ENCODE measurements at regions not wholly inside any gene's neighbourhood (a gene's known extent, or its start where the extent isn't known, plus 50 kb on each side); places are given as distances from the start of the nearest gene placed in this dataset.
A peak's percentile ranks its signal among the peaks of the same experiment; 100 is the strongest.
"Not testable (repeated sequence)": the region's sequence is repeated elsewhere in the genome, so short reads cannot be mapped to it uniquely, and the experiment has no call there.

DNA sequence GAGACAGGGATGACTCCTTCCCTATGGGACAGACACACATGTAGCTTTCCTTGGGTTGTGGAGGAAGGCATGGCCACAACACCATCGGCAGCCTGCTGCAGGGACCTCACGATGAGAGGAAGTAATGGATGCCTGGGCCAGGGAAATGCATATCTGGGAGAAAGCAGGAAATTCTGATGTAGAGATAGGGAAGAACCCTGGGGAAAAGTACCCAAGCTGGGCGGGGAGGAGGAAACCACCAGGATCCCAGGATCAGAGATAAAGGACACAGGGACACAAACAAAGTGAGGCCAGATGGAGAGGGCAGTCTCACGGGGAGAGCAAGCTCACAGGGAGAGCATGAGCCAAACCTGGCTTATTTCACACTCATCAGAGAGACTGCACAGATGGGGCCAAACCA, 294.7 kb upstream of the TEKT4 start:
- not testable (repeated sequence) for H3K4me3 ChIP-seq; H3K27me3 ChIP-seq; H3K36me3 ChIP-seq; H3K27ac ChIP-seq; H3K9me3 ChIP-seq; DNase-seq (ENCODE audit: low spot score); H3K4me1 ChIP-seq

DNA sequence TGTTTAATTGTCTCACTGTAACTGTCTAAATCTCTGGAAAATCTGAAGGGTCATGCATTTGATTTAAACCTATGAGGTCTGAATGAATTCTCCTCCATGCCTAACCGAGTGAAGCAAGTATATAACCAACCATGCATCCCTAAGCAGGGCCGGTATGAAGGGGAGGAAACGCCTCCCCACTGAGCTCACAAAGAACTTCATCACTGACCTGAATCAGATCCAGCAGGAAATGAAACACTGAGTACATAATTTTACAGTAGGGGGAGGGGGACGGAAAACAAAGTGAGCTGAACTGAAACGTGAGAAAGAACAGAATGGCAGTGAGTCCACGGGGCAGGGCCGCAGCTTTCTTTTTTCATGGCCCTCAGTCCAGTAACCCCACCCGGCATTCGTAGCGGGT, 294.1 kb upstream of the TEKT4 start:
- not testable (repeated sequence) for H3K4me3 ChIP-seq; H3K27me3 ChIP-seq; H3K27ac ChIP-seq; H3K4me1 ChIP-seq; H3K9me3 ChIP-seq; DNase-seq (ENCODE audit: low spot score); H3K36me3 ChIP-seq

DNA sequence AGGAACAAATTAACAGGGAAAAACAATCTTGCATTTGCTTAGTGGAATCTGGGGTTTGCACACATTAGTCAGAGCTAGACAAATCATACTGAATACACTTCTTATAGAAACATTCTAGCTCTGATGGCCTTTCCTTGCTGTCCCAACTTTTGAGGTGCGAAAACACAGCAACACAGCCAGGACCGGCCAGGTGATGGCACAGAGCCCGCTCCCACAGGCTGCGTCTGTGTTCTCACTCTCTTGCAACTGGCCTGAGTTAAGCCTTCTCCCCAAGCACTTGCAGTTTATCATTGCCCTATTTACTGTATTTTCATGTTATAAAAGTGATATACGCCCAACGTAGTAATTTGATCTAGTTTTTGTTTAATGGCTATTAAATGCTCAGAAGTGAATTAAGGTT, 292.0 kb upstream of the TEKT4 start:
- H3K4me1 ChIP-seq; H3K9me3 ChIP-seq; H3K27ac ChIP-seq; DNase-seq (ENCODE audit: low spot score); H3K4me3 ChIP-seq; H3K36me3 ChIP-seq; H3K27me3 ChIP-seq: not testable (repeated sequence)

DNA sequence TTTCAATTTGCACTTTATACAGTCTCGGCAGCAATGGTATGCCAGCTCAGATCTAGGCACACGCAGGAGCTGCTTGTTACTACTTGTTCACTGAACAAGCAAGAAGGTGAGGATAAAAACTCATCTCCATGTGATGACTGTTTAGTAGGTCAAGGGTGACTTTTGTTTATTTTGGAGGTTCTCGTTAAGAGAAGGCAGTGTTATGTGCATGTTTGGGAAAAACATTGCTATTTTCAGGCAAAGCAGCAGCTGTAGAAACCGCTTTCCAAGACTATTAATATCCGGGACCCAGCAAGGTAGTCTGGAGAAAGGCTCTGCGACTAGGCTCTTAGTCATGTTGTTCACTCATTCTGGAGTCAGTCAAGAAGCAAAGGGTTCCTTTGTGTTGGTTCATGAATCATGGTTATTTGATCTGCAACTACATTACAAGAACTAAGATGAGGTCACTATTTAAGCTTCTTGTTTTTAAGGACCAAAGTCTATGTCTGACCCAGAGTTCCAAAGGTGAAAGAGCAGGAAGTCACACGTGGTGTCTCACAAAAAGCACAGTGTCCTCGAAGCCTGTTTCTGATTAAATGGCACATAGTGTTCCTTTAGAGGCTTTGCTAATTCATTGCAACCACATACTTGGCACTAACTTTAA, 288.0 kb upstream of the TEKT4 start:
- H3K4me1 ChIP-seq; H3K9me3 ChIP-seq; H3K27me3 ChIP-seq; H3K36me3 ChIP-seq; H3K4me3 ChIP-seq; DNase-seq (ENCODE audit: low spot score); H3K27ac ChIP-seq: not testable (repeated sequence)

DNA sequence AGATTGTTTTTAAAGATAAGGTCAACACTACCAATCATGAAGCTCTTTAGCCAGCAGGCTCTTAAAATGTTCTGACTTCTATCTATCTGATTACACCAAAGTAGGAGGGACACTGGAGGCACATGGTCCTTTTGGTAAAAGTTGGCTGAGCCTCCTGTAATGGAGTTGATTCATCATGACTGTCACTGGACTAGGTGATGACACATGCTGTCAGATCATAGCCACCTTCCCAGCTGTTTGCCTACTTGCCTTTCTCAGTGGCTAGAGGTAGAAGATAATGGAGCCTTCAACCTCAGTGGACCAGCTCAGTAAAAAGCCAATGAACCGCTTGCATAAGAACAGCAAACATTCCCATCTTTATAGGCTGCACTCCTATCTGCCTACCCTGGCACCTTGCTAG, 286.7 kb upstream of the TEKT4 start:
- DNase-seq (ENCODE audit: low spot score); H3K27ac ChIP-seq; H3K9me3 ChIP-seq; H3K27me3 ChIP-seq; H3K4me3 ChIP-seq; H3K4me1 ChIP-seq; H3K36me3 ChIP-seq: not testable (repeated sequence)

DNA sequence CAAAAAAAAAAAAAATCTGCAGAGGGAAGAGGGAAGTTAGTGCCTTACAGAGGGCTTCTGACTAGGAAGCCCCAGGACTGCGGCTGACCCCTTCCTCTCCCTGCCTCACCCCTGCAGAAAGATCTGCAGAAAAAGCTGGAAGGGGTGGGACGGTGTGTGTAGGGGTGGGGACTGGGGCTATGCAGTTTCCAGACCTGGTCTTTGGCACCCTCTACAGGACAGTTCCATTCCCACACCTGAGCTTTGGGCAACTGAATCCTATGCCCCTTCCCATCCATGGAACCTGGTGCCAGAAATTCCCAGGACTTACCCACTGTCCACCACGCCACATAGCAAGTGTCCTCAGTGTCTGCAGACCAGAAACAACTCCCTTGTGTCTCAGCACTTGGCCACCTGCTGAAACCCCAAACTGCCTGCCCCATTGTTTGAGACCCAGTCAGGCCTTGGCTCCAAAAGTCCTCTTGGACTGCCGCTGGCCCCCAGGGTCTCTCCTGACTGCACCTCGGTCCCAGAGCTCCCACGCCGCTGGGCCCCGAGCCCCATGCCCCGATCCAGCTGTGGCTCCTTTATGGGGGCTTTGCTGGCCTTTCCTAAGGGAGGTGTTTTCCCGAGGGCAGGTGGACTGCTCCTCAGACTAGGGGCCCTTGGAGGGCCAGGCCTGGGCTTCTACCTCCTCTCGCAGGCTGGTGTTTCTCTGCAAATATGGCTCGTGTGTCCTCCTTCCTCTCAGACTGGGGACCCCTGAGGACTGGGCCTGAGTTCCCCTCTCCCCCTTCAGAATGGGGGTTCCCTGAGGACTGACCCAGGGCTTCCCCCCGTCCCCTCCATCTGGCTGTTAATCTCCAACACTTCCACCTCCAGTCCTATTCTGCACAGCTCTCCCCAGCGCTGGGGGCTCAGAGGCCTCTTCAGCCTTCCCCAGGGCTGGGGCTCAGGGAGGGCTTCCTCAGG, 284.9 kb upstream of the TEKT4 start:
- DNase-seq (ENCODE audit: low spot score); H3K4me3 ChIP-seq; H3K27ac ChIP-seq; H3K27me3 ChIP-seq; H3K9me3 ChIP-seq; H3K4me1 ChIP-seq; H3K36me3 ChIP-seq: not testable (repeated sequence)
- TF ChIP-seq, protein P1, sequence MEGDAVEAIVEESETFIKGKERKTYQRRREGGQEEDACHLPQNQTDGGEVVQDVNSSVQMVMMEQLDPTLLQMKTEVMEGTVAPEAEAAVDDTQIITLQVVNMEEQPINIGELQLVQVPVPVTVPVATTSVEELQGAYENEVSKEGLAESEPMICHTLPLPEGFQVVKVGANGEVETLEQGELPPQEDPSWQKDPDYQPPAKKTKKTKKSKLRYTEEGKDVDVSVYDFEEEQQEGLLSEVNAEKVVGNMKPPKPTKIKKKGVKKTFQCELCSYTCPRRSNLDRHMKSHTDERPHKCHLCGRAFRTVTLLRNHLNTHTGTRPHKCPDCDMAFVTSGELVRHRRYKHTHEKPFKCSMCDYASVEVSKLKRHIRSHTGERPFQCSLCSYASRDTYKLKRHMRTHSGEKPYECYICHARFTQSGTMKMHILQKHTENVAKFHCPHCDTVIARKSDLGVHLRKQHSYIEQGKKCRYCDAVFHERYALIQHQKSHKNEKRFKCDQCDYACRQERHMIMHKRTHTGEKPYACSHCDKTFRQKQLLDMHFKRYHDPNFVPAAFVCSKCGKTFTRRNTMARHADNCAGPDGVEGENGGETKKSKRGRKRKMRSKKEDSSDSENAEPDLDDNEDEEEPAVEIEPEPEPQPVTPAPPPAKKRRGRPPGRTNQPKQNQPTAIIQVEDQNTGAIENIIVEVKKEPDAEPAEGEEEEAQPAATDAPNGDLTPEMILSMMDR (IDR thresholded peaks at IDR 0.05) = peak in 1 of 2 donors; percentile 72

DNA sequence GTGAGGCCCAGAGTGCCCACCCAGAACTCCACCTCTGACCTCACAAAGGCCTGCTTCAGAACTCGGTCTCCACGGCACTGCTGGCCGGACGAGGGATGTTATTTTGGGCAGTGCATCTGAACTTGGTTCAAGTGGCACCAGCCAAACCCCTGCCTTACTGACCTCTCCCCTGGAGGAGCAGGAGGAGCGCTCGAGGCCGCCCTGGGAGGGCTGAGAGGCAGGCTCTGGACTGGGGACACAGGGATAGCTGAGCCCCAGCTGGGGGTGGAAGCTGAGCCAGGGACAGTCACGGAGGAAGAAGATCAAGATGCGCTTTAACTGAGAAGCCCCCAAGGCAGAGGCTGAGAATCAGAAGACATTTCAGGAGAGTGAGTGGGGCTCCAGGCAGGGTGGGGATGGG, 284.2 kb upstream of the TEKT4 start:
- not testable (repeated sequence) for H3K9me3 ChIP-seq; H3K27ac ChIP-seq; H3K4me1 ChIP-seq; DNase-seq (ENCODE audit: low spot score); H3K36me3 ChIP-seq; H3K27me3 ChIP-seq; H3K4me3 ChIP-seq

DNA sequence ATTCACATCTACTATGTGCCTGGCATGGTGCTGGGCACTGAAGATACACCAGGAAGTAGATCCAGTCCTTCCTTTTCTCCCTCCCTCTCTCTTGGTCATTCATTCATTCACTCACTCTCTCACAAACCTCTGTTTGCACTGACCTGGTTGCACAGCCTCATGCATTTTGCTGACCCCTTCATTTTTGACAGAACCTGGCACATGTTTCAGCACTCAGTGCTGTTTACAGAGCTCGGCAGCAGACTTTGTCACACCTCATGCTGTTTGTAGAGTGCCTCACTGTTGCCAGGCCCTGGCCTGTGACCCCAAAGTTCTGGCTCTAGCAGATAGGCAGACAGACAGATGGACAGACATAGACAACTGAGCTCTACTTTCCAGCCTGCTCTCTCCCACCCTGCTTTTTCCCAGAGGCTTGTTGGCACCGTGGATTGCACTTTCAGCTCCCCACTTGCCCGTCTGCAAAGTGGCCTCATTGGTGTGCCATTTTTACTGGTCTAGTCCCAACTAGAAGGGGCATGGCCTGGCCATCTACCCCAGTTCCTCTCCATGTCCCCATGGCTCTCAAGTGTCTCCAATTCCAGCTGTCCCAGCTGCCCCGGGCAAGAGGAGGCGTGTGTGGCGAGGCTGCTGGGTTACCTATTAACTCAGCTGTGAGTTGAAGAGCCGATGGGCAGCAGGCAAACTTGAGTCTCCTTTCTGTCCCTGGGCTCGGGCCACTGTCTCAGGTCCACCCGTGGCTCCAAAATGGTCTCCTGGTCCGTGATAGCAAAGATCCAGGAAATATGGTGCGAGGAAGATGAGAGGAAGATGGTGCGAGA, 277.0 kb upstream of the TEKT4 start:
- H3K27me3 ChIP-seq; H3K4me1 ChIP-seq; H3K9me3 ChIP-seq; DNase-seq (ENCODE audit: low spot score); H3K36me3 ChIP-seq; H3K27ac ChIP-seq; H3K4me3 ChIP-seq: not testable (repeated sequence)

DNA sequence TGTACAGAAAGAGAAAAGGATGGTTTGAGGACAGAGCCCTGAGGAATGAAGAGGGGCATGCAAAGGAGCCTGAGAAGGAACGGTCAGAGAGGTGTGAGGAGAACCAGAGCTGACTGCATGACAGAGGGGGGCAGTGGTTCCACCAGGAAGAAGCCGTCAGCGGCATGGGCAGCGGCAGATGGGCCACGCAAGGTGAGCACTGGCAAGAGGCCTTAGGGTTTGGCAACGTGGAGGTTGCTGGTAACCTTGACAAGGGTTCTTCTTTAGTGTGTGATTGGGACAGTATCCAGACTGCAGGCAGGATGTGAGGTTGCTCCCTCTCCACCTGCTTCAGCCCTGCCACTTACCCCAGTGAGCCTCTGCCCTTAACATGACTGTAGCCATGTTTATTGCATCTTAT, 275.3 kb upstream of the TEKT4 start:
- H3K27ac ChIP-seq; H3K4me1 ChIP-seq; H3K27me3 ChIP-seq; H3K36me3 ChIP-seq; DNase-seq (ENCODE audit: low spot score); H3K4me3 ChIP-seq; H3K9me3 ChIP-seq: not testable (repeated sequence)

DNA sequence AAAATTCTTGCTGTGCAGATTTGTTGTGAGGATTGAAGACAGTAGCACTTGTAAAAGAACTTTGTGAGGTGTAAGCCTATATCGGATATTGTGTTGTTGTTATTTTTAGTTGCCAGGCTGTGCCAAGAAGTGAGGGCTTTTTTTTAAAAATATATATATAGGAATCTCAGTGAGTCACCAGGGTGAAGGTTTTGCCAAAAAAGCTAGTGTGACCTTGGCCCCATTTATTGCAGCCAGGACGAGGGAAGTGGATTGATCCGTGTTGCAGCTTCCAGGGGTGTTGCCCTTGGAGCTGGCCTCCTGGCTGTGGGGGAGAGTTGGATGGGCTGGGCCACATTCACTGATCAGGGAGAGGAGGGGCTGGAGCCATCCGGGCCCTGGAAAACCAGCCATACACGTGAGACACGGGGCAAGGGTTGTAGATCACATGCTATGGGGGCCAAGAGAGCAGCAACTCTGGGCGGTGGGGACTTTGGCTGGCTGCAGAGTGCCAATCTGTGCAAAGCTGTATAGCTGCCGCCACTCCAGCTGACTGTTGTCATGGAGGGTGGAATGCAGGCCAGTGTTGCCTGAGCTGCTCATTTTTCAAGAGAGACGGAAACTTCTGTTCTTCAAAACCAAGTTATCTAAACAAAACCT, 273.0 kb upstream of the TEKT4 start:
- not testable (repeated sequence) for H3K36me3 ChIP-seq; H3K27ac ChIP-seq; H3K27me3 ChIP-seq; H3K4me3 ChIP-seq; H3K9me3 ChIP-seq; DNase-seq (ENCODE audit: low spot score); H3K4me1 ChIP-seq

DNA sequence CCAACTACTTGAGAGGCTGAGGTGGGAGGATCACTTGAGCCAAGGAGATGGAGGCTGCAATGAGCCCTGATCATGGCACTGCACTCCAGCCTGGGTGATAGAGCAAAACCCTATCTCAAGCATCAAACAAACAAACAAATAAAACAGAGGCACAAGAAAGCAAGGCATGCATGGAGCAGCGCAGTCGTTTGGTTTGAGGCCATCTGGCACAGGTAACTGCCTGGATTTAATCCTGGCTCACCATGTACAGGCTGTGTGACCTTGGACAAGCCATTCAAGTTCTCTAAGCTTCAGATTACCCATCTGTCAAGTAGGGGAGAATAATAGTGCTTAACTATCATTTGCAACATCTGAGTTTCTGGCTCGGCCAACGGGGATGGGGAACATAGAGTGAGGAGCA, 270.3 kb upstream of the TEKT4 start:
- not testable (repeated sequence) for H3K4me3 ChIP-seq; H3K9me3 ChIP-seq; H3K27ac ChIP-seq; H3K4me1 ChIP-seq; H3K27me3 ChIP-seq; H3K36me3 ChIP-seq; DNase-seq (ENCODE audit: low spot score)

Data from right atrium auricular region (tissue), 2 donors.